GM18520 (cell line): ENCODE measurements at regions not wholly inside any gene's neighbourhood (a gene's known extent, or its start where the extent isn't known, plus 50 kb on each side); places are given as distances from the start of the nearest gene placed in this dataset.
"Not testable (repeated sequence)": the region's sequence is repeated elsewhere in the genome, so short reads cannot be mapped to it uniquely, and the experiment has no call there.

ENCODE experiments used
- ATAC-seq: cut with Tn5 transposase; IDR thresholded peaks from one replicate; pipeline ENCODE4 v1.9.1; 2021; ENCODE audit not compliant: unreplicated experiment

GRCh38 chr4:78691971-78692821, 84.0 kb upstream of the BMP2K start:
- no peak for ATAC-seq

GRCh38 chr4:78692822-78693170, 83.4 kb upstream of the BMP2K start:
- no peak for ATAC-seq

- no peak for ATAC-seq
Measured at GRCh38 chr4:78693777-78694456, 82.2 kb upstream of the BMP2K start.

GRCh38 chr4:78694457-78694787, 81.7 kb upstream of the BMP2K start:
- no peak for ATAC-seq

- ATAC-seq = no peak
Measured at GRCh38 chr4:78695910-78696309, 80.2 kb upstream of the BMP2K start.

GRCh38 chr4:78703079-78703478, 73.1 kb upstream of the BMP2K start:
- no peak for ATAC-seq

- ATAC-seq = no peak
Measured at GRCh38 chr4:78704317-78704716, 71.8 kb upstream of the BMP2K start.

- no peak for ATAC-seq
Measured at GRCh38 chr4:78704981-78705683, 71.0 kb upstream of the BMP2K start.

GRCh38 chr4:78706302-78706701, 69.8 kb upstream of the BMP2K start:
- no peak for ATAC-seq

GRCh38 chr4:78707268-78707667, 68.9 kb upstream of the BMP2K start:
- no peak for ATAC-seq

- ATAC-seq = no peak
Measured at GRCh38 chr4:78707793-78708192, 68.4 kb upstream of the BMP2K start.

GRCh38 chr4:78710536-78710935, 65.6 kb upstream of the BMP2K start:
- ATAC-seq = no peak

- no peak for ATAC-seq
Measured at GRCh38 chr4:78711676-78712075, 64.5 kb upstream of the BMP2K start.

- not testable (repeated sequence) for ATAC-seq
Measured at GRCh38 chr4:78714598-78714997, 61.6 kb upstream of the BMP2K start.

- ATAC-seq = not testable (repeated sequence)
Measured at GRCh38 chr4:78715372-78715771, 60.8 kb upstream of the BMP2K start.

- not testable (repeated sequence) for ATAC-seq
Measured at GRCh38 chr4:78717712-78718111, 58.4 kb upstream of the BMP2K start.

GRCh38 chr4:78720204-78720603, 55.9 kb upstream of the BMP2K start:
- no peak for ATAC-seq

GRCh38 chr4:78720994-78721677, 55.0 kb upstream of the BMP2K start:
- ATAC-seq = peak; percentile 91

- no peak for ATAC-seq
Measured at GRCh38 chr4:78721747-78722146, 54.4 kb upstream of the BMP2K start.

- no peak for ATAC-seq
Measured at GRCh38 chr4:78722320-78722719, 53.8 kb upstream of the BMP2K start.

GRCh38 chr4:78722878-78723277, 53.3 kb upstream of the BMP2K start:
- ATAC-seq = no peak
